Cardiac fibroblast (primary cell): ENCODE measurements at regions not wholly inside any gene's neighbourhood (a gene's known extent, or its start where the extent isn't known, plus 50 kb on each side); places are given as distances from the start of the nearest gene placed in this dataset.

ENCODE experiments used
- DNase-seq, 2 donors: peaks; one replicate each; pipeline versions ENCODE4 v3.0.0 to v3.0.0-alpha.2; 2010; ENCODE audit warnings: low read depth in 2 of 2
- H3K4me3 ChIP-seq, 2 donors: replicated peaks in 1 of 2; 1 replicate in 1 of 2; 2 replicates in 1 of 2; pipeline ENCODE4 v1.5.1; 2011; ENCODE audit warnings: low read depth in 2 of 2, low read length in 2 of 2, mild to moderate bottlenecking in 2 of 2, moderate library complexity in 1 of 2
- TF ChIP-seq, protein P1 (sequence below): IDR thresholded peaks from one replicate; pipeline ENCODE4 v1.5.1; 2011; ENCODE audit warnings: low read depth, mild to moderate bottlenecking, low read length, inconsistent platforms

DNA sequence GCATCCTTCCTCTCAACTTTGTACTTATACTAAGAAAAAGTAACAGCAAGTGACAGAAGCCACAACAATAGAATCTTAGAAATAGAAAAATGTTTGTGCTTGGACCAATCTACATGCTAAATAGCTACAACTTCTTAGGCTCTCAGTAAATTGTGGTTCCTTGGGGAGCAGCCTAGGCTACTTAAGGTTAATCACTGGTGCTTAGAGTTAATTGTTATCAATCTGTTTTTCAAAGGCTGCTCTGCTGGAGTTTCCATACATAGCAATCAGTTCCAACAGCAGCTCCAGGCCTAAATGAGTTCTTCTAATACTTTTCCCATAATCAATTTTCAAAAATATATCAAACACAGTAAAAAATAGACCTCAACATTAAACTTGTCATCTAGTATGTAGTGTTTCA, 571.4 kb downstream of the EPHA7 start:
- DNase-seq: no peak
- TF ChIP-seq, protein P1, sequence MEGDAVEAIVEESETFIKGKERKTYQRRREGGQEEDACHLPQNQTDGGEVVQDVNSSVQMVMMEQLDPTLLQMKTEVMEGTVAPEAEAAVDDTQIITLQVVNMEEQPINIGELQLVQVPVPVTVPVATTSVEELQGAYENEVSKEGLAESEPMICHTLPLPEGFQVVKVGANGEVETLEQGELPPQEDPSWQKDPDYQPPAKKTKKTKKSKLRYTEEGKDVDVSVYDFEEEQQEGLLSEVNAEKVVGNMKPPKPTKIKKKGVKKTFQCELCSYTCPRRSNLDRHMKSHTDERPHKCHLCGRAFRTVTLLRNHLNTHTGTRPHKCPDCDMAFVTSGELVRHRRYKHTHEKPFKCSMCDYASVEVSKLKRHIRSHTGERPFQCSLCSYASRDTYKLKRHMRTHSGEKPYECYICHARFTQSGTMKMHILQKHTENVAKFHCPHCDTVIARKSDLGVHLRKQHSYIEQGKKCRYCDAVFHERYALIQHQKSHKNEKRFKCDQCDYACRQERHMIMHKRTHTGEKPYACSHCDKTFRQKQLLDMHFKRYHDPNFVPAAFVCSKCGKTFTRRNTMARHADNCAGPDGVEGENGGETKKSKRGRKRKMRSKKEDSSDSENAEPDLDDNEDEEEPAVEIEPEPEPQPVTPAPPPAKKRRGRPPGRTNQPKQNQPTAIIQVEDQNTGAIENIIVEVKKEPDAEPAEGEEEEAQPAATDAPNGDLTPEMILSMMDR: no peak
- H3K4me3 ChIP-seq: no peak overlapping the region

DNA sequence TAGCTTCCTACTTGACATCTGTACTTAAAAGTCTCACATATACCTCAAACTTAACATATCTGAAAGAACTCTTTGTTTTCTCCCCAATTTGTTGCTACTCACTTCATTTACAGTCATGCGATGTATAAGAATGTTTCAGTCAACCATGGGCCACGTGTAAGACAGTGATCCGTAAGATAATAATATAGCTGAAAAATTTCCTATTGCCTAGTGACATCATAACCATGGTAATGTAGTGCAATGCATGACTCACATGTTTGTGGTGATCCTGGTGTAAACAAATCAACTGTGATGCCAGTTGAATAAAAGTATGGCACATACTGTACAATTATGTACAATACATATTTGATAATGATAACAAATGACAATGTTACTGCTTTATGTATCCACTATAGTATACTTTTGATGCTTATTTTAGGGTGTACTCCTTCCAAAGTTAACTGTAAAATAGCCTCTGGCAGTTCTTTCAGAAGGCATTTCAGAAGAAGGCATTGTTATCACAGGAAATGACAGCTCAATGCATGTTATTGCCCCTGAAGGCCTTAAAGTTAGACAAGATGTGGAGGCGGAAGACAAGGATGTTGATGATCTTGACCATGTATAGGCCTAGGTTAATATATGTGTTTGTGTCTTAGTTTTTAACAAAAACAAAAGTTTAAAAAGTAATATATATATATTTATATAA, 579.0 kb downstream of the EPHA7 start:
- TF ChIP-seq, protein P1: no peak
- H3K4me3 ChIP-seq: no peak overlapping the region
- DNase-seq: no peak

DNA sequence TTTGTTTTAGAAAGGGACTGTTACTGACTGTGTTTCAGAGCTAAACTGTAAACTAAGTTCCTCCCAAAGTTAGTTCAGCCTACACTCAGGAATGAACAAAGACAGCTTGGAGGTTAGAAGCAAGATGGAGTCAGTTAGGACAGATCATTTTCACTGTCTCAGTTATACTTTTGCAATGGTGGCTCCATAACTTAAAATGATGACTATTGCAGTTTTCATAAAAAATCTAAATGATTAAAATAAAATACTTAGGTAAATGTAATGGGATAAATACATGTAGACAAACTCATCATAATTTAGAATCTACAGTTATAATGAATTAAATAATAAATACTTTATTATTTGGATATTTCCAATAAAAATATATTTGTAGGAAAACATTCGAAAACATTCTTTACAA, 590.6 kb downstream of the EPHA7 start:
- TF ChIP-seq, protein P1: no peak
- DNase-seq: no peak

DNA sequence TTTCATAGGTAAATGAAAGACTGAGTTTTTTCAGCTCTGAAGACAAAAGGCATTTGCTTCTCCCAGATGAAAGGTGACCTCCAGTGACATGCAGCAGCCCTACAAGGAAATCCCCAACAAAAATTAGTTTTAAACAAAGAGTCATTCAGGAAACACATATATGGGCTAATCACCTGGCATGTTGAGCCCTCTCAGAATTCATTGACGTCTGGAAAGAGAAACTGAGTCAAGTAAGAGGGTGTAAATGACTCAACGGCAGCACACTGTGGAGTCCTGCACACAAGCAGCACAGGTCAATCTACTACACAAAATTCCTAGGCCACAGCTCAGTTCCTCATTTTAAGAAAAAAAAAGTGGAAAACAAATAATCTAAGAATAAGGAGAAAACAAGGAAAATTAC, 592.3 kb downstream of the EPHA7 start:
- no peak overlapping the region for H3K4me3 ChIP-seq
- no peak for DNase-seq
- TF ChIP-seq, protein P1: no peak

More for the DNA sequence above, 590.6 kb downstream of the EPHA7 start:
- no peak overlapping the region for H3K4me3 ChIP-seq

DNA sequence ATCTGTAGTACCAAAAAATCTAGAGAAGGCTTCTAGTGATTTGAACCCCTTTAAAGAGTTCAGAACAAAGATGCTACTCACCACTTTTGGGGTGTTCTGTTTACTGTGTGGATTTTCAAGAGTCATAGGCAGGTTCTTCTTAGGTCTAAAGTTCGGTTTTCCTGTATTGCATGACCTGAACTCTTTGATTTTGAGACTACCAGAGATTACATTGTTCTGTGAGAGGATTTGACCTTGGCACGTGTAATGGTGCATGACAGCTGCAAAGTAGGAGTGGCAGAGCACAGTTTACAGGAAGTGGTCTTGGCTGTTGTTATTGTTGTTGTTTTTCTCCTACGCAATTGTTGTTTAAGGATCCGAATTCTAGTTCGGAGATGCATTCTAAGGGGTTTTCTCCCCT, 592.7 kb downstream of the EPHA7 start:
- TF ChIP-seq, protein P1: no peak
- H3K4me3 ChIP-seq: no peak overlapping the region
- DNase-seq: no peak

DNA sequence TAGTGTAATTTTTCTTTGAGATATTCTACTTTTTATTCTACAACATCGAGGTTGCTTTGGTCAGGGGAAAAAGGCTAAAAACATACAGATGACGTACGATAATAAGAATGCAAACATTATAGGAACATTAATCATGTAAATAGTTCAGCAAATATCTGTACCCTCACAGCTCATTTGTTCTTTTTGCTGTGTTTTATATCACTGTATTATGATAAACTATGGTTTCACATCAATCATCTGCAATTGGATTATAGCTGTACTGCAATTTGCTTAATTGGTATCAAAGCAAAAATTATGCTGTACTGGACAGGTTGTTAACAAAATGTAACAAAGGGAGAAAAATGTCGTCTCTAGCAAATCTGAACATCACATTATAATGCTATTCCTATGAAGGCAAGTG, 597.1 kb downstream of the EPHA7 start:
- no peak for DNase-seq
- TF ChIP-seq, protein P1: no peak
- H3K4me3 ChIP-seq: no peak overlapping the region

DNA sequence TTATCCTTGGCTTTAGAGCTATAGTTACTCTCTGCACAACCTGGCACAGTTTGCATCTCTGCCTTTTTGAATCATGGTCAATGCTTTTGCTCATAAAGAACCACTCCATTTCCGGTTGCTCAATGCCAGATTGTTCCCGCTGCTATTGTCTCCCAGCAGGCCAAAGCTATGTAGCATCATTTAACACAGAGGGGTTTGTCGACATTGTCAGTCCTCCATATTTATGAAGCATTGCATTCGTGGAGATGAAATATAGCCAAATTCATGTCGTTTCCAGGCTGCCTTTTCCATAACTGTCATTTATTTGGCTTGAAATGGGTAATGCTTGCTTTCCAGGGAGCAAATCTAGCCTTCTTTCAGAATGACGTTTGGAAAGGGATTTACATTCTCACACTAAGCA, 598.8 kb downstream of the EPHA7 start:
- H3K4me3 ChIP-seq: no peak overlapping the region
- no peak for DNase-seq
- TF ChIP-seq, protein P1: no peak
